CD4-positive, alpha-beta T cell treated with Interleukin-4 for 4 hours (primary cell): ENCODE measurements at regions not wholly inside any gene's neighbourhood (a gene's known extent, or its start where the extent isn't known, plus 50 kb on each side); places are given as distances from the start of the nearest gene placed in this dataset.
"Not testable (repeated sequence)": the region's sequence is repeated elsewhere in the genome, so short reads cannot be mapped to it uniquely, and the experiment has no call there.

Source experiments
- DNase-seq: peaks from one replicate; pipeline ENCODE4 v3.0.0-alpha.2; 2020

- DNase-seq: no peak
These were observed 1108.7 kb downstream of the BRD1 start for GRCh38 chr22:48718818-48719500.

- DNase-seq: no peak
These were observed 1109.5 kb downstream of the BRD1 start for GRCh38 chr22:48717883-48718817.

DNA sequence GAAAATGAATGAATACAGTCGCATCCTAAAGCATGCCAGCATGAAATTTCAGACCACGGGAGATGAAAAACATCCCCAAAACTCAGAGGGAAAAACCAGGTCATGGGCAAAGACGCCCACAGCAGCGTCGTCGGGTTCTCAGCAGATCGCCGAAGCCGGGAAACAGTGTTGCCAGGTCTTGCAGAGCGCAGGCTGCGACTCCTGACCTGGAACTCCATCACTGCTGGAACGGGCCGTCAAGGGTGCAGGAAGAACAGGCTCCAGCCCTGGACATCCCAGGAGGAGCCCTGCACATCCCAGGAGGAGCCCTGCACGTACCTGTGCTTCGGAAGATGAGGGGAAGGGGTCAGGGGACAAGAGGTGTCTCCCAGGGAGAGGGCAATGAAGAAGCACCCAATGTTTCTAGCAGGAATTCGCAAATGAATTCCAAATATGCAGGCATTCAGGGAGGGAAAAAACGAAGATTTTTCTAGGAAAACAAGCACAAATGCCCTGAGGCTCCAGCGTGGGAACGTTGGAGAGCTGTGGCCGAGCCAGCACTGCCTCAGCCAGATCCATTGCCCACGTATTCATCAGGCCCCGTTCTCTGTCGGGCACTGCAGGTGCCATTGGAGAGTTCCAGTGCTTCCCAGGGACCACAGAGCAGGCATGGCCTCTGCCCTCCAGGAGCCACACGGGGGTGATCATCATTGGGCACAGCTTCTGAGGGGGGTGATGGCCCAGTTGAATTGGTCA lies 1110.4 kb downstream of the BRD1 start:
- DNase-seq: no peak

GRCh38 chr22:48716154-48716553 lies 1111.5 kb downstream of the BRD1 start:
- not testable (repeated sequence) for DNase-seq

DNA sequence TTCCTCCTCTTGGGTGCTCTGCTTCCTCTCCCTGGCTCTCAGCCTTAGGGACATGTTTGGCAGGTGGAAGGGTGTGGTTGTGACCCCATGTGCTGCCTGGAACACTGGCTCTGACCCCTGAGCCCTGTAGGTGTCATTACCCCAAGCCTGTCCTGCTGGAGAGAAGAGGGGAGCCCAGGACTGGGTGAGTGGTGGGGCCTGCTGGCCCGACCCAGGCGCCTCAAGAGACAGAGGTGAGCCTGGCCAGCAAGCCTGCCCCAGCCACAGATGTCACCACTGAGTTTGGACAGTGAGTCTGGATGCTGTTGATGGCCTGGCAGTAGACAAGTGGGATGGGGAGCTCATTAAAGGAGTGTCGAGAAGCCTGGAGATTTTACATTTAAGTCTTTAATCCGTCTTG lies 1112.2 kb downstream of the BRD1 start:
- DNase-seq: no peak

- DNase-seq: no peak
These were observed 1113.4 kb downstream of the BRD1 start for GRCh38 chr22:48714231-48714630.

DNA sequence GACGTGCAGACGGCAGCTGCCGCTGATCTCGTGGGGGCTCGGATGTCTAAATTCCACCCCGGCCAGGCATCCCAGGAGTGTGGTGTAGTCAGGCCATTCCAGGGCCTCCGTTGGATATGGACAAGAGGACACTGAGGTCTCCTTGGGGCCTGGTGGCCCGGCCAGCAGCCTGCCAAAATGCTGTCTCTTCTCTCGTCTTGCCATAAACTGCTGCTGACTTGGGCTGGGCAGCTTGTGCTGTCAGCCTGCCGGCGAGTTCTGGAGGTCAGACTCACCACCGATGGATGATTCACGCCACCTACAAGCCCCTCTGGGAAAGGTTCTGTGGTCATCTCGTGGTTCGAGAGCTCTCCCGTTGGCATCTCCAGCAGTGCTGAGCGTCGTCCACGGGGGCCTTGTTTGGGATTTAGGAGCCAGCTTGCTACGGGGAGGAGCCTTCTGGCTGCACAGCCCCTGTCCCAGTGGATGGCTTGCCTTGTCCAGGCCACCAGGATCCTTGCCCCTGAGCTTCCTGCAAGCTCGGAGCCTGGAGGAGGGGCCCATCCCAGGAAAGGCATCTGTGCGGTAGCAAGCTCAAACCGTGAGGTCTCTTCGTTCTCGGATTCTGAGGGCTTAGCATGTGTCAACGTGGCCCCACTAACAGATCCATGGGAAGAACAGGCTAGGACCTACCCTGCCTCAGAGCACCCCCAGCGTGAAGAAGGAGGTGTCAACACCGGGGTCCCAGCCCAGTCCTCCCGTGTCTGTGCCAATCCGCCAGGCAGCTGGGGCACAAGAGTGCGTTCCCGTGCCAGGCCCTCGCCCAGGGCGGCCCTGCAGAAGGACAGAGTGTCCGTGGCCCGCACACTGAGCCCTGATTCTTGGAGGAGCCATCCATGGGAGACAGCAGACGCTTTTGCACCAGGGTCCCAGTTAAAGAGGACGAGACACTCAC lies 1114.1 kb downstream of the BRD1 start:
- DNase-seq: no peak

DNA sequence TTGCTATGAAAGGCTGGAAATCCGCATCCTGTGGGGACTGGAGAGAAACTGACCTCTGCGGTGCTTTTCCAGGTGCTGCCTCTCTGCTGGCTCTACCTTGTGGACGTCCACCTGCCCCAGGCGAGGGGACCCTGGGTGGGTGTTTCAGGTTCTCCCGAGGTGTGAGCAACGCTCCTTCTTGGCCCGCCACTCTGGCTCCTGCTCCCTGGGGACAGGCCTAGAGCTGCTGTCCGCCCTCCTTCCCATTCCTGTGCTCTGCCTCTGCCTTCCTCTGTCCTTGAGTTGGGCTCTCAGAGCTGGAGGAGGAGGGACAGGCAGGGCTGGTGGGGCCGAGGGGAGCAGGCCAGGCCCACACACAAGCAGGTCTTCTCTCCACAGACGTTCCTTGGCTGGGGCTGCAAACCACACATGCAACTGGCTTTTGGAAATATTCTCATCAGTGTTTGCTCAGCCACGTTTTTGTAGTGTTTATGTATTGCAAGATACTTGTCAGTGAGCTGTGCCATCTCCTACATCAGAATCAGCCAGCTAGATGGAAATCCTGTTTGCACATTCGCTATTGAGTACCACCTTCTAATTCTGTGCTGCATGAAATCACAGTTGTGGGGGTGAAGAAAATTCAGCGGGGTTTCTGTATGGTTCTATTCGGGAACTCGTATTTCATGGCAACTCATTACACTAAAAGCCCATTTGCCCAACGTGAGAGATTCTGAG lies 1115.0 kb downstream of the BRD1 start:
- DNase-seq: no peak

GRCh38 chr22:48711669-48712068 lies 1116.0 kb downstream of the BRD1 start:
- DNase-seq: no peak

DNA sequence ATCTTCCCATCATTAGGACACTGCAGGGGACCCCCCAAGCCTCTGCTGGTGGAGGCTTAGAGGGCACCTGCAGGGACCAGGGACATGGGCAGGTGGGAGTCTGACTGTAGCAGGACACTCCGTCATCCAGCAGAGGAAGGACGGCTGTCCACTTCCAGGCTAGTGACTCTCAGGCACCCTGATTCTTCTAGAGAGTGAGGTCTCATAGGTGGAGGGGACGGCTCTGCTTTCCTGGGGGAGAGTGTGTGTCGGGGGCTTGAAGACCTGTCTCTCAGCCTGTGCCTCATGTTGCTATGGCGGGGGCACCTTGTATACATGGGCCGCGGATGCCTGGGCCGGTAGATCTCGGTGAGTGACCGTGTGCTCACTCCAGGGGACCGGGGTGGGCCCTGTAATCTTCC lies 1116.6 kb downstream of the BRD1 start:
- no peak for DNase-seq

- DNase-seq: no peak
These were observed 1117.3 kb downstream of the BRD1 start for GRCh38 chr22:48710410-48710809.

- no peak for DNase-seq
These were observed 1117.7 kb downstream of the BRD1 start for GRCh38 chr22:48709976-48710375.

GRCh38 chr22:48709453-48709852 lies 1118.2 kb downstream of the BRD1 start:
- no peak for DNase-seq

GRCh38 chr22:48708558-48709245 lies 1119.0 kb downstream of the BRD1 start:
- DNase-seq: no peak

DNA sequence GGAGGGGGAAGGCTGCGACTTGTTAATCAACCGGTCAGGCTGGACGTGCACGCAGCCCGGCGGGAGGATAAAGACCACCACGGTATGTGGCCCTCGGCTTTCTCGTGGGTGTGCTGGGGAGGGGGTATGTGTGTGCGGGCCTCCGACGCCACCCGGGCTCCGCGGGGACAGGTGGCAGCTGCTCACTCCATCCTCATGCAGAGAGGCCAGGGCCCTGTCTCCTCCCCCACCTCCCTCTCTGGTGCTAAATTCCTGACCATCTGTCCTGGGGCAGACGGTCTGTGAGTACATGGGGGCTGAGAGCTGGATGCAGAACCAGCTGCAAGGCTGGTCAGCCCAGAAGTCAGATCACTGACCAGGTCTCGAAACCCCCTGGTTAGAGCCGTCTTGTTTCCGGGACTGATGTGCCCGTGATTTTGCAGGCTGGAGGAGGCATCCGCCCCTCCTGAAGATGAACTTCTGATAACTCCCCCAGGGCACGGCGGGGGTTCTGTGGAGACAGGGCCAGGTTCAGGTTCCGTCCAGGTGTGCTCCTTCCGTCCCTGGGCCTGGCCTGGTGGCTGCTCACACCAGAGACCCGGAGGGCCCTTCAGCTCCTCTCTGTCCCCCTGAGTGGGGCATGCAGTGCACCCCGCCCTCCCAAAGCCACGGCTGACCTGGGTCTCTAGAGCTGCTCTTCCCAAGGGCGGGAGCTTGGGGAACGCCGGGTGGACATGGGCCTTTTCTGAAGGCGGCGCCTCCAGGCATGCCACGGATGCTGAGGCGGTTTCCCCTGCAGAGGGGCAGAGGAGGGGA lies 1119.7 kb downstream of the BRD1 start:
- DNase-seq: no peak

DNA sequence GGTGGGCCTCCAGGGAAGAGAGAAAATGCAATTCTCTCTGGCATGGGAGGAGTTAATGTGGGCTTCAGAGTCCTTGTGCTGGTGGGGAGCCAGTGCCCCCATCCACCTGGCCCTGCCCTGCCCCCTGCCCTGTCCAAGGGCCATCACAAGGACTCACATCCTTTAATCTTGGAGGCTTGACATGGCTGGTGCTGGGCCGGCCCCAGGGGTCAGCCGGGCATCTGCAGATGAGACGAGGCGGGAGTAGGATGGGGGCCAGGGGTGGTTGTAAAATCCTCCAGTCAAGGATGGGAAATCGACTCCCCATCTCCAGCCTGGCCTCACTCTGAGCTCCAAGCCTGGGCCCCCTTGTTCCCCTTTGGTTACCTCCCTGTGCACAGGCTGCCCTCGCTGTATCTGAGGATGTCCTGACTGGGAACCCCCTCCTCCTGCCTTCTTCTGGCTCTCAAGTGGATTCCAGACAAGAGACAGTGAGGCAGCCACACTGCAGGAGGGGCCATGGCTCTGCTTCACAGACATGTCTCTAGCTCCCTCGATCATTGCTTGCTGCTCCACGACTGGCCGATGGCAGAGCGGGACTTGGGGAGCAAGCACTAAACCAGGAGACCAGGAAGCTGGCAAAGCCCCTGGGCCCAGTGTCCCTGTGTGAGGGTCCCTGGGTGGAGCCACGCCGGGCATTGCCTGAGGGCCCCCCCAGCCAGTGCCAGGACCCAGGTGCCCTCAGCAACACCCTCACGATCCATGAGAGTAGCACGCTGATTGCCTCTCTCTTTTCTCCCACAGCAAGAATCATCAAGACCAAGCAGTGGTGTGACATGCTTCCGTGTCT lies 1120.5 kb downstream of the BRD1 start:
- no peak for DNase-seq

GRCh38 chr22:48705917-48706605 lies 1121.6 kb downstream of the BRD1 start:
- DNase-seq: no peak

DNA sequence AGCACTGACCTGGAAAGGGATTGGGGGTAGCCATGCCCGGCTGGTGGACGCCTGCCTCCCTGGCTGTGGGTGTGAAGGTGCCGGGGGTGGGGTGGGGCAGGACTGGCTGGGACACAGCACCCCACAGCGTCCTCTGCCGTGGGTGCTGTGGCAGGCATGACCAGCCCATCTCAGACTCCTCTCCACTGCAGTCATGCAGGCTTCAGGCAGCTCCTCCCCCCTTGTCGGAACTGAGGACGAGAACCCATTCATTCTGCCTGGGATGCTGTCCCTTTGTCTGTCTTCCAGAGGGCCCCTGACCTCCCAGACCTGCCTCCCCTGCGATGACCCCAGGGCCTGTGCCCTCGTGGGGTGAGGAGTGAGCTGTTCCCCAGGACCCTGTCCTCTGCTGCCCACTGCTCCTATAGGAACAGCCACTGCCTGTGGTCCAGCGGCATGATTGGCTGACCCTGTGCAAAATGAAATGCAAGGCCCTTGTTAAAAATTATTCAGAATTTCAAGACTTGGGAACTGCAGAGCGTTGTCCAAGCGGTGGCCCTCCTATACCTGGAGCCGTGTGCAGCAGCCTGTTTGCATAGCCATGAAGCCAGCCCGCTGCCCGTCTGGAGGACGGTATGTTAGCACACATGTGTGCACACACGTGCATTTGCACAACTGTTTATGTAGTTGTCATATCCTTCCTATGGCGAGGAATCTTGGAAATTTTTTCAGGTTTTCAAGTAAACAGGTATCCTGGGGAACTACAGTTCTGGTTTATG lies 1122.3 kb downstream of the BRD1 start:
- DNase-seq: no peak
